ENCODE measurements at regions not wholly inside any gene's neighbourhood (a gene's known extent, or its start where the extent isn't known, plus 50 kb on each side); places are given as distances from the start of the nearest gene placed in this dataset.

DNA sequence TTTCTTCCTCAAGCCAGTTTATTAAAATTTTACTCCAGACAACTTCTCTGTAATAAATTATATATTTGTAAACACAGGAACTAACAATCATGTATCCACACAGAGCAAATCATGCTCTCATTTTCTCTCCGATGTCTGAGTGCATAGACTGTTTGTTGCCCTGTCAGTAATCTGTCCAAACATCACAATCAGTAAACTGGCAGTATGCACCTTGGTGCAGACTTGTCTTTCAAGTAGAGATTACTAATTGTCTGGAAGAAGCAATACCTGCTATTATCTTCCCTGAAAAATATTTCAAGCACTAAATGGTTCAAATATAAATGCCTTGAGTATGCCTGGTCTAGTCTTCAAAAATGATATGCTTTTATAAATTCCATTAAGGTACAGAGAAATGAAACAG, 1260.9 kb downstream of the C4orf33 start:
- TF ChIP-seq, protein P1, sequence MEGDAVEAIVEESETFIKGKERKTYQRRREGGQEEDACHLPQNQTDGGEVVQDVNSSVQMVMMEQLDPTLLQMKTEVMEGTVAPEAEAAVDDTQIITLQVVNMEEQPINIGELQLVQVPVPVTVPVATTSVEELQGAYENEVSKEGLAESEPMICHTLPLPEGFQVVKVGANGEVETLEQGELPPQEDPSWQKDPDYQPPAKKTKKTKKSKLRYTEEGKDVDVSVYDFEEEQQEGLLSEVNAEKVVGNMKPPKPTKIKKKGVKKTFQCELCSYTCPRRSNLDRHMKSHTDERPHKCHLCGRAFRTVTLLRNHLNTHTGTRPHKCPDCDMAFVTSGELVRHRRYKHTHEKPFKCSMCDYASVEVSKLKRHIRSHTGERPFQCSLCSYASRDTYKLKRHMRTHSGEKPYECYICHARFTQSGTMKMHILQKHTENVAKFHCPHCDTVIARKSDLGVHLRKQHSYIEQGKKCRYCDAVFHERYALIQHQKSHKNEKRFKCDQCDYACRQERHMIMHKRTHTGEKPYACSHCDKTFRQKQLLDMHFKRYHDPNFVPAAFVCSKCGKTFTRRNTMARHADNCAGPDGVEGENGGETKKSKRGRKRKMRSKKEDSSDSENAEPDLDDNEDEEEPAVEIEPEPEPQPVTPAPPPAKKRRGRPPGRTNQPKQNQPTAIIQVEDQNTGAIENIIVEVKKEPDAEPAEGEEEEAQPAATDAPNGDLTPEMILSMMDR (IDR thresholded peaks at IDR 0.05), result no peak
- no peak for TF ChIP-seq EZH2 (IDR thresholded peaks at IDR 0.05; ENCODE audit: borderline replicate concordance, insufficient read depth, low read depth, low read length, poor library complexity, severe bottlenecking)

Data from B cell (primary cell).